Aorta (tissue), 5 donors: ENCODE measurements at regions not wholly inside any gene's neighbourhood (a gene's known extent, or its start where the extent isn't known, plus 50 kb on each side); places are given as distances from the start of the nearest gene placed in this dataset.
"Not testable (repeated sequence)": the region's sequence is repeated elsewhere in the genome, so short reads cannot be mapped to it uniquely, and the experiment has no call there.

Source experiments
- ATAC-seq: fragments of 200-7000 bp; cut with Tn5 transposase; one replicate; pipeline ENCODE4 v1.9.1; 2022; ENCODE audit warnings: moderate library complexity; ENCODE audit not compliant: low FRiP score
- DNase-seq, 2 donors: peaks; one replicate each; pipeline ENCODE4 v3.0.0-alpha.2; 2020
- H3K27ac ChIP-seq, 2 donors: one replicate each; pipeline ENCODE4 v1.5.1; 2013; ENCODE audit warnings: low read length in 2 of 2, mild to moderate bottlenecking in 2 of 2, moderate library complexity in 2 of 2, control low read depth in 1 of 2, inconsistent platforms in 1 of 2, low read depth in 1 of 2
- H3K27me3 ChIP-seq, 2 donors: one replicate each; pipeline ENCODE4 v1.6.1; 2013; ENCODE audit warnings: control low read depth in 1 of 2, low read length in 1 of 2, mild to moderate bottlenecking in 1 of 2, moderate library complexity in 1 of 2; ENCODE audit not compliant: insufficient read depth in 2 of 2, control insufficient read depth in 1 of 2
- H3K36me3 ChIP-seq, 2 donors: one replicate each; pipeline ENCODE4 v1.6.1; 2013; ENCODE audit warnings: control low read depth in 1 of 2, low read length in 1 of 2, mild to moderate bottlenecking in 1 of 2; ENCODE audit not compliant: insufficient read depth in 2 of 2, control insufficient read depth in 1 of 2
- H3K4me1 ChIP-seq, 2 donors: one replicate each; pipeline ENCODE4 v1.6.1; 2013; ENCODE audit warnings: low read length in 2 of 2, control low read depth in 1 of 2, mild to moderate bottlenecking in 1 of 2, moderate library complexity in 1 of 2; ENCODE audit not compliant: insufficient read depth in 2 of 2, control insufficient read depth in 1 of 2
- H3K4me3 ChIP-seq, 2 donors: one replicate each; pipeline ENCODE4 v1.5.1; 2013; ENCODE audit warnings: low read length in 2 of 2, control low read depth in 1 of 2, mild to moderate bottlenecking in 1 of 2
- H3K9me3 ChIP-seq: one replicate; pipeline ENCODE4 v1.6.1; 2013; ENCODE audit warnings: mild to moderate bottlenecking, low read length; ENCODE audit not compliant: control insufficient read depth
- WGBS, 2 donors: extraction: QIAGEN DNeasy Blood & Tissue Kit; methylation state at CpG; one replicate each; pipeline ENCODE4 v1.1.7; 2013; 5-methylcytosine and 5-hydroxymethylcytosine counted together
- intact Hi-C, 2 donors: fragments of 100-400 bp; cut with DNase I; formaldehyde crosslinking; loops; one replicate each; pipeline versions ENCODE4 v1.14.2 to v1.15.0; 2022
- donor health status: healthy with polysubstance abuse.
- donor health status: Bipolar disorder and iron deficiency.
- donor health status: DM: no; HTN: no; CAD: no.
- donor health status: DM: no; HTN: no; CAD: no.
- donor health status: DM: yes; HTN: yes; CAD: no.

DNA sequence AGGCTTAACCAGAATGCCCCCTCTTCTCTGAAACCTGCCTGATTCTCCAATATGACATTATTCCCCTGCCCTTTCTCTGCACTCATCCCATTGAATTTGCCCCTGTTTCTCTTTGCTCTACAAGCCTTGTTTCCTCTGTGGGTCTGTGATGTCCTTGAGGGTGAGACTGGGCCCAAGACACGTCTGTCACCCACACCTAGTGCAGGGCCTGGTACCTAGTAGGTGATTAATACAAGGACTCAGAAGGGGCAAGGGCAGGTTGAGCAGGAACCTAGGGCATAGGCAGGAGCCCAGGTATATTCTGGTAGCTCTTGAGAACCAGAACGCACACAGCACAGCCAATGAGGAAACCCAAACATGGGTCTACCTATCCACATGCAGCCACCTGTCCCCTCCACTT is 81.9 kb upstream of the HMGXB4 start:
- intact Hi-C loops = no loop called here
- H3K4me3 ChIP-seq = no peak overlapping the region
- H3K27ac ChIP-seq = no peak overlapping the region
- no peaks in the 10 kb centered on the region for H3K9me3 ChIP-seq
- no peaks in the 10 kb centered on the region for H3K27me3 ChIP-seq
- 45 to 83% methylated on average over 2 of the region's 2 CpGs for WGBS, 2 donors
- no peak for ATAC-seq
- DNase-seq = no peak
- H3K36me3 ChIP-seq = no peaks in the 10 kb centered on the region
- H3K4me1 ChIP-seq = no peaks in the 10 kb centered on the region

GRCh38 chr22:35177811-35178210 is 79.5 kb upstream of the HMGXB4 start:
- H3K27me3 ChIP-seq = no peaks in the 10 kb centered on the region
- DNase-seq (no peak), ATAC-seq (no peak)
- H3K27ac ChIP-seq = no peak overlapping the region
- H3K36me3 ChIP-seq = no peaks in the 10 kb centered on the region
- H3K9me3 ChIP-seq = no peaks in the 10 kb centered on the region
- 75 to 90% methylated on average over 2 of the region's 2 CpGs for WGBS, 2 donors
- H3K4me3 ChIP-seq = no peak overlapping the region
- no peaks in the 10 kb centered on the region for H3K4me1 ChIP-seq
- intact Hi-C loops = no loop called here

DNA sequence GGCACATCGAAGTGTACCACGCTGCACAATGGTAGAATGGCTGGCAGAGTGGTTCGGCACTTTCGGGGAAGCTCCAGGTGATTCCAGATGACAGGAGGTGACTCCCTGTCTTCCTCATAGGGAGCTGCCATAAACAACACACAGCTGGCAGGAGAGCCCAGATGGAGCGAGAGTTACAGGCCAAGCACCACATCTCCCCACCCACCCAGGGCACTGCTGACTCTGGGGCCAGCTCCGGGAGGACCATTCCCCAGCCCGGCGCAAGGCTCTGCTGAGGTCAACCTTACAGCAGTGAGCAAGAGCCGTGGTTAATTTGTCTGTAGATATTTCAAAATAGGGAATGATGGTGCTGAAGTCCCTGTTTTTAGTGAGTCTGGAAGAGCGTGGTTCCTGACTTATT is 78.8 kb upstream of the HMGXB4 start:
- intact Hi-C loops = no loop called here
- H3K27me3 ChIP-seq = no peaks in the 10 kb centered on the region
- H3K36me3 ChIP-seq = no peaks in the 10 kb centered on the region
- H3K27ac ChIP-seq = no peak overlapping the region
- DNase-seq (no peak), ATAC-seq (no peak)
- 86 to 91% methylated on average over 10 of the region's 10 CpGs for WGBS, 2 donors
- no peaks in the 10 kb centered on the region for H3K4me1 ChIP-seq
- no peak overlapping the region for H3K4me3 ChIP-seq
- H3K9me3 ChIP-seq = no peaks in the 10 kb centered on the region

- Histone ChIP-seq H3K27me3 (no peaks in the 10 kb centered on the region), H3K4me1 (no peaks in the 10 kb centered on the region), H3K36me3 (no peaks in the 10 kb centered on the region), H3K9me3 (no peaks in the 10 kb centered on the region), H3K27ac (no peak overlapping the region), H3K4me3 (no peak overlapping the region)
- DNase-seq (no peak), ATAC-seq (no peak)
- intact Hi-C loops = loop anchor here in 1 of 2 donors (10.0 kb wide), 1 partner anchor 479 kb away; no protein-coding TSS in a partner anchor
- WGBS, 2 donors = 42% methylated on average over 2 of the region's 2 CpGs
Observed at GRCh38 chr22:35183917-35184316, 73.4 kb upstream of the HMGXB4 start.

DNA sequence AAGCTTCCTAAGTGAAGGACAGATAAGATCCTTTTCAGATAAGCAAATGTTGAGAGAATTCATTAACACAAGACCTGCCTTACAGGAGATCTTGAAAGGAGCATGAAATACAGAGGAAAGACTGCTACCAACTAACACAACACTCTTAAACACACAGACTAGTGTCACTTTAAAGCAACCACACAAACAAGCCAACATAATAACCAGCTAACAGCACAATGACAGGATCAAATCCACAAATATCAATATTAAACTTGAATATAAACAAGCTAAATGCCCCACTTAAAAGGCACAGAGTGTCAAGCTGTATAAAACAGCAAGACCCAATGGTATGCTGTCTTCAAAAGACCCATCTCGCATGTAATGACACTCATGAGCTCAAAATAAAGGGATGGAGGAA is 70.8 kb upstream of the HMGXB4 start:
- ATAC-seq (no peak), DNase-seq (no peak)
- H3K27ac ChIP-seq = no peak overlapping the region
- H3K36me3 ChIP-seq = no peaks in the 10 kb centered on the region
- H3K4me3 ChIP-seq = no peak overlapping the region
- intact Hi-C loops = loop anchor here in 1 of 2 donors (10.0 kb wide), 1 partner anchor 482 kb away; no protein-coding TSS in a partner anchor
- WGBS, 2 donors = 76 to 81% methylated on average over 1 of the region's 1 CpG
- no peaks in the 10 kb centered on the region for H3K4me1 ChIP-seq
- no peaks in the 10 kb centered on the region for H3K27me3 ChIP-seq
- H3K9me3 ChIP-seq = peaks cover 2% of the 10 kb centered on the region

- not testable (repeated sequence) for H3K27me3 ChIP-seq, H3K36me3 ChIP-seq, H3K9me3 ChIP-seq, ATAC-seq, H3K4me3 ChIP-seq, H3K4me1 ChIP-seq, H3K27ac ChIP-seq, DNase-seq
- intact Hi-C loops = loop anchor here in 1 of 2 donors (10.0 kb wide), 1 partner anchor 484 kb away; no protein-coding TSS in a partner anchor
- WGBS, 2 donors = 92 to 95% methylated on average over 1 of the region's 1 CpG
Observed at GRCh38 chr22:35188930-35189329, 68.4 kb upstream of the HMGXB4 start.

- H3K36me3 ChIP-seq = no peaks in the 10 kb centered on the region
- H3K4me3 ChIP-seq = no peak overlapping the region
- H3K27ac ChIP-seq = no peak overlapping the region
- ATAC-seq = no peak
- intact Hi-C loops = loop anchor here in 1 of 2 donors (10.0 kb wide), 1 partner anchor 485 kb away; no protein-coding TSS in a partner anchor
- H3K9me3 ChIP-seq = peaks cover 2% of the 10 kb centered on the region
- H3K27me3 ChIP-seq = no peaks in the 10 kb centered on the region
- H3K4me1 ChIP-seq = no peaks in the 10 kb centered on the region
- no peak for DNase-seq
Observed at GRCh38 chr22:35189559-35189958, 67.7 kb upstream of the HMGXB4 start.

GRCh38 chr22:35191412-35191811 is 65.9 kb upstream of the HMGXB4 start:
- 40 to 45% methylated on average over 2 of the region's 2 CpGs for WGBS, 2 donors
- no peak overlapping the region for H3K4me3 ChIP-seq
- H3K27ac ChIP-seq = no peak overlapping the region
- peaks cover 2% of the 10 kb centered on the region for H3K9me3 ChIP-seq
- intact Hi-C loops = no loop called here
- H3K27me3 ChIP-seq = no peaks in the 10 kb centered on the region
- H3K36me3 ChIP-seq = no peaks in the 10 kb centered on the region
- no peak for ATAC-seq
- H3K4me1 ChIP-seq = no peaks in the 10 kb centered on the region
- no peak for DNase-seq

GRCh38 chr22:35192129-35192918 is 65.0 kb upstream of the HMGXB4 start:
- DNase-seq (no peak), ATAC-seq (no peak)
- no peaks in the 10 kb centered on the region for H3K27me3 ChIP-seq
- peaks cover 2% of the 10 kb centered on the region for H3K9me3 ChIP-seq
- no peak overlapping the region for H3K27ac ChIP-seq
- H3K36me3 ChIP-seq = no peaks in the 10 kb centered on the region
- no peaks in the 10 kb centered on the region for H3K4me1 ChIP-seq
- 68 to 74% methylated on average over 8 of the region's 8 CpGs for WGBS, 2 donors
- intact Hi-C loops = no loop called here
- no peak overlapping the region for H3K4me3 ChIP-seq
